Spleen (tissue), 11 donors: ENCODE measurements at regions not wholly inside any gene's neighbourhood (a gene's known extent, or its start where the extent isn't known, plus 50 kb on each side); places are given as distances from the start of the nearest gene placed in this dataset.

Experiments
- DNase-seq: peaks from one replicate; pipeline ENCODE4 v3.0.0-alpha.2; 2020
- H3K27ac ChIP-seq, 8 donors: fragments of 200-600 bp; sonication (generic) in 7 of 8; 1 replicate in 4 of 8; 2 replicates in 4 of 8; pipeline versions ENCODE4 v1.5.0 to v1.8.0; 2016 to 2021; ENCODE audit warnings: inconsistent platforms in 4 of 8, mild to moderate bottlenecking in 4 of 8, moderate library complexity in 1 of 8
- H3K27me3 ChIP-seq, 7 donors: fragments of 200-600 bp; sonication (generic) in 6 of 7; replicated peaks in 1 of 7; 1 replicate in 4 of 7; 2 replicates in 3 of 7; pipeline versions ENCODE4 v1.5.0 to v1.8.0; 2016 to 2021; ENCODE audit warnings: inconsistent platforms in 3 of 7, mild to moderate bottlenecking in 1 of 7
- H3K36me3 ChIP-seq, 6 donors: fragments of 200-600 bp; sonication (generic) in 5 of 6; 1 replicate in 4 of 6; 2 replicates in 2 of 6; pipeline versions ENCODE4 v1.5.0 to v1.8.0; 2016 to 2021; ENCODE audit warnings: inconsistent platforms in 2 of 6
- H3K4me1 ChIP-seq, 6 donors: fragments of 200-600 bp; sonication (generic) in 5 of 6; 1 replicate in 3 of 6; 2 replicates in 3 of 6; pipeline versions ENCODE4 v1.5.0 to v1.8.0; 2016 to 2021; ENCODE audit warnings: inconsistent platforms in 3 of 6
- H3K4me3 ChIP-seq, 8 donors: fragments of 200-600 bp; sonication (generic) in 7 of 8; 1 replicate in 4 of 8; 2 replicates in 4 of 8; pipeline versions ENCODE4 v1.5.0 to v1.8.0; 2016 to 2021; ENCODE audit warnings: inconsistent platforms in 4 of 8, mild to moderate bottlenecking in 4 of 8, moderate library complexity in 2 of 8
- H3K9me3 ChIP-seq, 8 donors: fragments of 200-600 bp; sonication (generic) in 7 of 8; 1 replicate in 4 of 8; 2 replicates in 4 of 8; pipeline versions ENCODE4 v1.5.0 to v1.8.0; 2016 to 2021; ENCODE audit warnings: inconsistent platforms in 4 of 8
- CTCF ChIP-seq, 11 experiments: fragments of 200-600 bp in 7 of 11; fragments of 450-650 bp in 4 of 11; sonication (generic) in 4 of 11; IDR thresholded peaks in 8 of 11; conservative IDR thresholded peaks in 3 of 11; 1 replicate in 7 of 11; 2 replicates in 4 of 11; pipeline versions ENCODE4 v1.4.0 to v1.8.0; 2016 to 2021; ENCODE audit warnings: antibody characterized with exemption in 11 of 11, inconsistent platforms in 4 of 11, mild to moderate bottlenecking in 1 of 11
- POLR2A ChIP-seq, 3 donors: fragments of 450-650 bp; IDR thresholded peaks; one replicate each; pipeline ENCODE4 v1.5.1; 2017; ENCODE audit warnings: antibody characterized with exemption in 3 of 3, mild to moderate bottlenecking in 1 of 3
- POLR2AphosphoS5 ChIP-seq, 3 donors: sonication (generic); formaldehyde crosslinking; IDR thresholded peaks; one replicate each; pipeline ENCODE4 v1.5.1; 2017; ENCODE audit warnings: antibody characterized with exemption in 3 of 3
- WGBS, 5 donors: extraction: QIAGEN DNeasy Blood & Tissue Kit in 3 of 5; methylation state at CpG; one replicate each; pipeline versions ENCODE4 v1.1.5 to v1.1.7; 2013 to 2018; 5-methylcytosine and 5-hydroxymethylcytosine counted together
- intact Hi-C: fragments of 100-400 bp; cut with DNase I; formaldehyde crosslinking; loops from one replicate; pipeline ENCODE4 v1.15.0; 2023; ENCODE audit warnings: low total_unique reads
- donor health status: healthy with polysubstance abuse.
- donor health status: DM: no; HTN: no; CAD: no; lungs with moderate emphysema.
- donor health status: DM: no; HTN: no; CAD: no.
- donor health status: Bipolar disorder and iron deficiency.
- donor health status: healthy.
- donor health status: DM: no; HTN: no; CAD: no.
- donor health status: DM: yes; HTN: yes; CAD: no.

- WGBS, 5 donors, result 51 to 80% (median 57%) methylated on average over 3 of the region's 3 CpGs
- TF ChIP-seq CTCF (IDR thresholded peaks at IDR 0.05 in 8 of 11, conservative IDR thresholded peaks at IDR 0.05 in 3 of 11), result no peak
- TF ChIP-seq POLR2A (IDR thresholded peaks at IDR 0.05), result no peak
- H3K9me3 ChIP-seq, result no peaks in the 10 kb centered on the region
- H3K4me1 ChIP-seq, result no peaks in the 10 kb centered on the region
- intact Hi-C loops, result no loop called here
- H3K27ac ChIP-seq, result no peak overlapping the region
- H3K27me3 ChIP-seq, result no peaks in the 10 kb centered on the region
- DNase-seq, result no peak
- H3K36me3 ChIP-seq, result no peaks in the 10 kb centered on the region
- H3K4me3 ChIP-seq, result no peak overlapping the region
These were observed 138.1 kb downstream of the TBXT start for GRCh38 chr6:166029506-166029905.

GRCh38 chr6:166027761-166028160, 139.9 kb downstream of the TBXT start:
- Histone ChIP-seq H3K36me3 (no peaks in the 10 kb centered on the region), H3K9me3 (peaks cover 0 to 7% (median 0%) of the 10 kb centered on the region in 8 donors), H3K27me3 (no peaks in the 10 kb centered on the region), H3K4me1 (no peaks in the 10 kb centered on the region), H3K27ac (no peak overlapping the region), H3K4me3 (no peak overlapping the region)
- no peak for TF ChIP-seq POLR2A (IDR thresholded peaks at IDR 0.05)
- TF ChIP-seq CTCF (IDR thresholded peaks at IDR 0.05 in 8 of 11, conservative IDR thresholded peaks at IDR 0.05 in 3 of 11), result no peak
- no peak for TF ChIP-seq POLR2AphosphoS5 (IDR thresholded peaks at IDR 0.05)
- intact Hi-C loops, result no loop called here
- 50 to 56% (median 53%) methylated on average over 3 of the region's 3 CpGs for WGBS, 5 donors
- no peak for DNase-seq

GRCh38 chr6:166026586-166027126, 141.0 kb downstream of the TBXT start:
- intact Hi-C loops, result no loop called here
- H3K36me3 ChIP-seq, result no peaks in the 10 kb centered on the region
- no peak overlapping the region for H3K4me3 ChIP-seq
- TF ChIP-seq POLR2AphosphoS5 (IDR thresholded peaks at IDR 0.05), result no peak
- TF ChIP-seq POLR2A (IDR thresholded peaks at IDR 0.05), result no peak
- no peak for TF ChIP-seq CTCF (IDR thresholded peaks at IDR 0.05 in 8 of 11, conservative IDR thresholded peaks at IDR 0.05 in 3 of 11)
- H3K4me1 ChIP-seq, result no peaks in the 10 kb centered on the region
- DNase-seq, result no peak
- no peak overlapping the region for H3K27ac ChIP-seq
- 64 to 71% (median 68%) methylated on average over 6 to 8 of the region's 8 CpGs for WGBS, 5 donors
- no peaks in the 10 kb centered on the region for H3K27me3 ChIP-seq
- H3K9me3 ChIP-seq, result peaks cover 0 to 8% (median 0%) of the 10 kb centered on the region in 8 donors

GRCh38 chr6:166025149-166025898, 142.3 kb downstream of the TBXT start:
- no peaks in the 10 kb centered on the region for H3K36me3 ChIP-seq
- intact Hi-C loops, result no loop called here
- DNase-seq, result no peak
- H3K4me3 ChIP-seq, result no peak overlapping the region
- no peaks in the 10 kb centered on the region for H3K27me3 ChIP-seq
- 67 to 87% (median 81%) methylated on average over 8 of the region's 8 CpGs for WGBS, 5 donors
- no peak overlapping the region for H3K27ac ChIP-seq
- peaks cover 0 to 14% (median 4%) of the 10 kb centered on the region in 8 donors for H3K9me3 ChIP-seq
- no peak for TF ChIP-seq POLR2AphosphoS5 (IDR thresholded peaks at IDR 0.05)
- no peak for TF ChIP-seq CTCF (IDR thresholded peaks at IDR 0.05 in 8 of 11, conservative IDR thresholded peaks at IDR 0.05 in 3 of 11)
- no peak for TF ChIP-seq POLR2A (IDR thresholded peaks at IDR 0.05)
- H3K4me1 ChIP-seq, result no peaks in the 10 kb centered on the region
